KMS-11 (cell line): ENCODE measurements at regions not wholly inside any gene's neighbourhood (a gene's known extent, or its start where the extent isn't known, plus 50 kb on each side); places are given as distances from the start of the nearest gene placed in this dataset.

ENCODE experiments used
- H2AFZ ChIP-seq: fragments of 200-600 bp; sonication (generic); 2 replicates; pipeline ENCODE4 v1.6.1; 2016; ENCODE audit warnings: antibody characterized with exemption, mixed run types, low read depth
- H3K27ac ChIP-seq: fragments of 200-600 bp; sonication (generic); 2 replicates; pipeline ENCODE4 v1.6.1; 2016; ENCODE audit warnings: mild to moderate bottlenecking, mixed run types
- H3K27me3 ChIP-seq: fragments of 200-600 bp; sonication (generic); 2 replicates; pipeline ENCODE4 v1.6.1; 2017; ENCODE audit warnings: mild to moderate bottlenecking, low read depth, mixed run types, moderate library complexity; ENCODE audit not compliant: insufficient read depth
- H3K36me3 ChIP-seq: fragments of 200-600 bp; sonication (generic); 2 replicates; pipeline ENCODE4 v1.6.1; 2017; ENCODE audit warnings: mild to moderate bottlenecking, mixed run types; ENCODE audit not compliant: insufficient read depth
- H3K4me1 ChIP-seq: fragments of 200-600 bp; sonication (generic); 2 replicates; pipeline ENCODE4 v1.6.1; 2016; ENCODE audit warnings: mild to moderate bottlenecking, low read depth, mixed run types; ENCODE audit not compliant: poor library complexity, severe bottlenecking
- H3K4me2 ChIP-seq: fragments of 200-600 bp; sonication (generic); 2 replicates; pipeline ENCODE4 v1.7.0; 2016; ENCODE audit warnings: mild to moderate bottlenecking, mixed run types
- H3K4me3 ChIP-seq: fragments of 200-600 bp; sonication (generic); IDR thresholded peaks from 2 replicates; pipeline ENCODE4 v1.6.1; 2017; ENCODE audit warnings: low read depth, low read length, mixed read lengths; ENCODE audit not compliant: insufficient read depth
- H3K79me2 ChIP-seq: fragments of 200-600 bp; sonication (generic); 2 replicates; pipeline ENCODE4 v1.6.1; 2016; ENCODE audit warnings: low read depth, mixed run types; ENCODE audit not compliant: insufficient read depth
- H3K9ac ChIP-seq: fragments of 200-600 bp; sonication (generic); 2 replicates; pipeline ENCODE4 v1.6.1; 2016; ENCODE audit warnings: mild to moderate bottlenecking, mixed run types
- H4K20me1 ChIP-seq: fragments of 200-600 bp; sonication (generic); 2 replicates; pipeline ENCODE4 v1.6.1; 2016; ENCODE audit warnings: mild to moderate bottlenecking, mixed run types; ENCODE audit not compliant: insufficient read depth
- TF ChIP-seq, protein P1 (sequence below): fragments of 200-600 bp; sonication (generic); conservative IDR thresholded peaks from 2 replicates; pipeline ENCODE4 v1.6.1; 2017; ENCODE audit warnings: low read depth, mild to moderate bottlenecking, antibody characterized with exemption, low read length, moderate library complexity, mixed read lengths

DNA sequence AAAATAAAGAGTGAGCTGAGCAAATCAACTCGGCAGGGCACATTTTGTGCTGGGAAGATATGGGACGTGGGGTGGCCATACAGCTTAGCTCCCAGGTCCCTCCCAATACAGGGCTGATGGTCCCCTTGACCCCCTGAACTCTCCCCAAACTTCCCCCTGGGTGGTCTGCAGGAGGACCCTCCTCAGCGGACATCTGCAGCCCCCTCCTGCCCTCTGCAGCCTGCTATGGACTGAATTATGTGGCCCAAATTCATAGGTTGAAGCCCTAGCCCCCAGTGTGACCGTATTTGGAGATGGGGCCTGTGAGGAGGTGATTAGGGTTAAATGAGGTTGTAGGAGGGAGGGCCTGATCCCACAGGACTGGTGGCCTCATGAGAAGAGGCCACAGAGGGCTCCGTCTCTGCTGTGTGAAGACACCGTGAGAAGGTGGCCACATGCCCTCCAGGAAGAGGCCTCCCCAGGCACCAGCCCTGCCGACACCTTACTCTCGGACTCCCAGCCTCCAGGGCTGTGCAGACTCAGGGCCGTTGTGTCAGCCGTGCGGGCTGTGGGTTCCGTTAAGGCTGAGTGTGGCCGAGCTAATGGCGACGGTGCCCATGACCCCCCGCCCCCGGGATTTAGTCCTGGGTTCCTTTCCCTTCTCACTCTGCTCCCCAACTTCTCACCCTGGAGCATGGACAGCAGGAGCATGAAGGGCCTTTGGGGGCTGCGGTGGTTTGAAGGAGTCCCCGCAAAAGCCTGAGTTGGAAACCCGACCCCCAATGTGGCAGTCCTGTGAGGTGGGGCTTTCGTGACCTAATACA is 1042.8 kb downstream of the BRD1 start:
- H3K4me1 ChIP-seq: no peaks in the 10 kb centered on the region
- no peak overlapping the region for H2AFZ ChIP-seq
- H4K20me1 ChIP-seq: no peaks in the 10 kb centered on the region
- no peaks in the 10 kb centered on the region for H3K79me2 ChIP-seq
- no peak overlapping the region for H3K4me3 ChIP-seq
- H3K4me2 ChIP-seq: no peak overlapping the region
- no peaks in the 10 kb centered on the region for H3K36me3 ChIP-seq
- H3K27ac ChIP-seq: no peak overlapping the region
- no peaks in the 10 kb centered on the region for H3K27me3 ChIP-seq
- TF ChIP-seq, protein P1, sequence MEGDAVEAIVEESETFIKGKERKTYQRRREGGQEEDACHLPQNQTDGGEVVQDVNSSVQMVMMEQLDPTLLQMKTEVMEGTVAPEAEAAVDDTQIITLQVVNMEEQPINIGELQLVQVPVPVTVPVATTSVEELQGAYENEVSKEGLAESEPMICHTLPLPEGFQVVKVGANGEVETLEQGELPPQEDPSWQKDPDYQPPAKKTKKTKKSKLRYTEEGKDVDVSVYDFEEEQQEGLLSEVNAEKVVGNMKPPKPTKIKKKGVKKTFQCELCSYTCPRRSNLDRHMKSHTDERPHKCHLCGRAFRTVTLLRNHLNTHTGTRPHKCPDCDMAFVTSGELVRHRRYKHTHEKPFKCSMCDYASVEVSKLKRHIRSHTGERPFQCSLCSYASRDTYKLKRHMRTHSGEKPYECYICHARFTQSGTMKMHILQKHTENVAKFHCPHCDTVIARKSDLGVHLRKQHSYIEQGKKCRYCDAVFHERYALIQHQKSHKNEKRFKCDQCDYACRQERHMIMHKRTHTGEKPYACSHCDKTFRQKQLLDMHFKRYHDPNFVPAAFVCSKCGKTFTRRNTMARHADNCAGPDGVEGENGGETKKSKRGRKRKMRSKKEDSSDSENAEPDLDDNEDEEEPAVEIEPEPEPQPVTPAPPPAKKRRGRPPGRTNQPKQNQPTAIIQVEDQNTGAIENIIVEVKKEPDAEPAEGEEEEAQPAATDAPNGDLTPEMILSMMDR: no peak
- no peak overlapping the region for H3K9ac ChIP-seq

DNA sequence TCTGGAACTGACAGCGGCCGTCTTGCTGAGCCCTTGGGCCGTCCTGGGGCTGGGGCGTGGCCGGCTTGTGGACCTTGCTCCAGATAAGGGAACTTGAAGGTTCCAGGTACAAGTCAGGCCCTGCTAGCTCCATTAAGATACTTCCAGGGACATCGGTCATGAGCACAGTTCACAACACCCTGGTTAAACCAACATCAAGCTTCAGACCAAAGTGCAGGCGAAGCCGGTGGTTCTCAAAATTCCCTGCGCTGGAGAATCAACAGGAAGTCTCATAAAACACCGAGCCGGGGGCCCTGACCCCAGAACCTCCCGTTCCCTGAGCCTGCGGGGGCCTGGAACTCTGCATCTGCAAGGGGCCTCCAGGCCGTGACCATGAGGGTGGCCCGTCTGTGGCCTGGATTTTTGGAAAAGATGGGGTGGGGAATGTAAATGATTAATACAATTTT is 1043.8 kb downstream of the BRD1 start:
- no peak overlapping the region for H2AFZ ChIP-seq
- no peaks in the 10 kb centered on the region for H3K4me1 ChIP-seq
- TF ChIP-seq, protein P1: no peak
- no peaks in the 10 kb centered on the region for H4K20me1 ChIP-seq
- no peak overlapping the region for H3K9ac ChIP-seq
- H3K4me2 ChIP-seq: no peak overlapping the region
- no peaks in the 10 kb centered on the region for H3K27me3 ChIP-seq
- no peaks in the 10 kb centered on the region for H3K36me3 ChIP-seq
- no peak overlapping the region for H3K27ac ChIP-seq
- H3K79me2 ChIP-seq: no peaks in the 10 kb centered on the region
- H3K4me3 ChIP-seq: no peak overlapping the region

DNA sequence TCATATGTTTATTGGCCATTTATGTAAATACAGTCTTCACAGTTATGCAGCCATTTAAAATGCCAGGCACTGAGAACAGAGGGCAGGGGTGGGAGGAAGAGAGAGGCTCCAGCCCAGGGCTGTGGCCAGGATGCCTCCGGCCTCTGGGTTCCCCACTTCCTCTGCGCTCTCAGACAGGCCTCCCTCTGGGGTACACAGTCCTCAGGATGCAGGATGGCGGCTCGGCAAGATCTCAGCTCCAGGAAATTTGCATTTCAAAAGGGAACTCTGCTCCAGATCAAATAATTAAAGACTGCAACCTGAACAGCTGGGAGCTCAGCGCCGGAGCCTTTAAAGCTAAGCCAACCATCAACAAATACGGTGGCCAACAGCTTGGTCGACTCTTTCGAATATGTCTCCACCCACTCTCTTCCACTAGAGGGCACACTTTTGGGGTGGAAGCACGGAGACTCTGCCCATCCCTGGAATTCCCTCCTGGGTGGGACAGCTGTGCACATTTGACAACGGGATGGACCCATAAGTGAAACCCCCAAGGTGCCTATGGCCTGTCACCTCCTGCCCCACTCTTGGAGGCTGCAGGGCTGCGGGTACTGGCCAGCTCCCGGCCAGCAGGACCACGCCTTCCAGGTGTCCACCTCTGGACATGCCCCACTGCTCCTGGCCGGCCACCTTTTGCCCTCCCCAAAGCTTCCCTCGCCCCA is 1044.7 kb downstream of the BRD1 start:
- H3K4me1 ChIP-seq: no peaks in the 10 kb centered on the region
- H3K4me3 ChIP-seq: no peak overlapping the region
- H3K27ac ChIP-seq: no peak overlapping the region
- H4K20me1 ChIP-seq: no peaks in the 10 kb centered on the region
- H3K79me2 ChIP-seq: no peaks in the 10 kb centered on the region
- H3K9ac ChIP-seq: no peak overlapping the region
- TF ChIP-seq, protein P1: no peak
- H2AFZ ChIP-seq: no peak overlapping the region
- no peaks in the 10 kb centered on the region for H3K27me3 ChIP-seq
- H3K36me3 ChIP-seq: no peaks in the 10 kb centered on the region
- no peak overlapping the region for H3K4me2 ChIP-seq

DNA sequence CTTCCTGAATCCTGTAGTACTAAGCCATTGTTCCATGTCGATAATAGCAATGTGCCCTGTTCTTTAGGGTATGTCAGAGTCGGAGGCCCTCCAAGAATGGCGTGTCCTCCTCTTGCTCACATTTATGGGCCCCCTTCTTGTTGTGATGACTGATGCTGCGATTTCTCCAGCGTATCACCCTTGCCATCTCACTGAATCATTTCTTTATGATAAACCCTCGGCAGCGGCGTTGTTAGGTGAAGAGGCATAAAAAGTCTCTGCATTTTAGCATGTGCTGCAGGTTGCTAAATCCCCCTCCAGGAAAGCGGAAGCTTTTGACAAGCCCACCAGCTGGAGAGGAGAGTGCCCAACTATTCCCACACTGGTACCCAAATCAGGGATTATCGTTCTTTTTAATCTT is 1045.3 kb downstream of the BRD1 start:
- no peak overlapping the region for H3K4me3 ChIP-seq
- no peaks in the 10 kb centered on the region for H3K36me3 ChIP-seq
- no peak overlapping the region for H3K27ac ChIP-seq
- H4K20me1 ChIP-seq: no peaks in the 10 kb centered on the region
- H3K9ac ChIP-seq: no peak overlapping the region
- H3K79me2 ChIP-seq: no peaks in the 10 kb centered on the region
- no peaks in the 10 kb centered on the region for H3K4me1 ChIP-seq
- no peaks in the 10 kb centered on the region for H3K27me3 ChIP-seq
- TF ChIP-seq, protein P1: no peak
- H2AFZ ChIP-seq: no peak overlapping the region
- no peak overlapping the region for H3K4me2 ChIP-seq
